ENCODE measurements at regions not wholly inside any gene's neighbourhood (a gene's known extent, or its start where the extent isn't known, plus 50 kb on each side); places are given as distances from the start of the nearest gene placed in this dataset.

GRCh38 chr14:71618716-71619115 is 313.5 kb upstream of the RGS6 start:
- H3K27me3 ChIP-seq (ENCODE audit: low read length): no peaks in the 10 kb centered on the region
- no peaks in the 10 kb centered on the region for H3F3A ChIP-seq (ENCODE audit: insufficient read depth)
- H3K9ac ChIP-seq (ENCODE audit: low read length): no peak overlapping the region
- H3K9me3 ChIP-seq (ENCODE audit: insufficient read depth, low read length): no peaks in the 10 kb centered on the region
- no peak overlapping the region for H3K4me3 ChIP-seq (ENCODE audit: insufficient read depth, low read length, poor library complexity, severe bottlenecking)
- H4K20me1 ChIP-seq (ENCODE audit: low read depth, low read length): no peaks in the 10 kb centered on the region
- no peaks in the 10 kb centered on the region for H3K9me2 ChIP-seq (replicated peaks; ENCODE audit: insufficient read depth, low read length)
- H3K4me2 ChIP-seq (ENCODE audit: low read depth, low read length, poor library complexity, severe bottlenecking): no peak overlapping the region
- no peaks in the 10 kb centered on the region for H3K79me2 ChIP-seq (ENCODE audit: insufficient read depth, low read length)
- no peak for TF ChIP-seq CTCF (IDR thresholded peaks at IDR 0.05; ENCODE audit: insufficient read depth, low read length, poor library complexity, severe bottlenecking)
- no peak for TF ChIP-seq EZH2phosphoT487 (conservative IDR thresholded peaks at IDR 0.05; ENCODE audit: low read length)
- no peaks in the 10 kb centered on the region; the same call in 1 of the 2 replicates for H3K36me3 ChIP-seq (ENCODE audit: low read length)
- H3K27ac ChIP-seq (ENCODE audit: low read depth, low read length): no peak overlapping the region
- no peak overlapping the region for H2AFZ ChIP-seq (ENCODE audit: low read depth, low read length, severe bottlenecking)

- Histone ChIP-seq H3K4me2 (ENCODE audit: low read depth, low read length, poor library complexity, severe bottlenecking) (no peak overlapping the region), H3K4me3 (ENCODE audit: insufficient read depth, low read length, poor library complexity, severe bottlenecking) (no peak overlapping the region), H3K9me3 (ENCODE audit: insufficient read depth, low read length) (no peaks in the 10 kb centered on the region), H3K9ac (ENCODE audit: low read length) (no peak overlapping the region), H3F3A (ENCODE audit: insufficient read depth) (no peaks in the 10 kb centered on the region), H3K27me3 (ENCODE audit: low read length) (no peaks in the 10 kb centered on the region), H3K27ac (ENCODE audit: low read depth, low read length) (no peak overlapping the region), H3K79me2 (ENCODE audit: insufficient read depth, low read length) (no peaks in the 10 kb centered on the region), H3K9me2 (replicated peaks; ENCODE audit: insufficient read depth, low read length) (no peaks in the 10 kb centered on the region), H4K20me1 (ENCODE audit: low read depth, low read length) (no peaks in the 10 kb centered on the region), H2AFZ (ENCODE audit: low read depth, low read length, severe bottlenecking) (no peak overlapping the region), H3K36me3 (ENCODE audit: low read length) (no peaks in the 10 kb centered on the region; the same call in 1 of the 2 replicates)
- TF ChIP-seq EZH2phosphoT487 (conservative IDR thresholded peaks at IDR 0.05; ENCODE audit: low read length) (no peak), CTCF (IDR thresholded peaks at IDR 0.05; ENCODE audit: insufficient read depth, low read length, poor library complexity, severe bottlenecking) (no peak)
Observed at GRCh38 chr14:71619472-71619871, 312.8 kb upstream of the RGS6 start.

DNA sequence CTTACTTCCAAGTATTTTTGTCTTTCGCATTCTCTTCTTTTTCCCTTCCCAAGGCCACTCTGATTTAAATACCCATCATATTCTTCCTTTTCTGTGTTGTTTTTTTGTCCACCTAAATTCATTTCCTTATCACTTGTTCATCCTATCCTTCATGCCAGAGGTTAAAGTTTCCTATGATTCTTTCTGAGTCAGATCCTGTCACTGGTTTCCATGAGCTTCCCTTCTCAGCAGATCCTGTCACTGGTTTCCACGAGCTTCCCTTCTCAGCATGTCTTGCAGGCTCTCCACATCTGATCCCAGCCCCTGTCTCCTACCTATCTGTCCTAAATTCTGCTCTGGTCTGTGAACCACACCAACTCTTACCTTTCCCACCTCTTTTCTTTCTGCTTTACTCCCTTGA is 311.8 kb upstream of the RGS6 start:
- Histone ChIP-seq H3K9me3 (ENCODE audit: insufficient read depth, low read length) (no peaks in the 10 kb centered on the region), H3F3A (ENCODE audit: insufficient read depth) (no peaks in the 10 kb centered on the region), H3K9ac (ENCODE audit: low read length) (no peak overlapping the region), H3K79me2 (ENCODE audit: insufficient read depth, low read length) (no peaks in the 10 kb centered on the region), H2AFZ (ENCODE audit: low read depth, low read length, severe bottlenecking) (no peak overlapping the region), H3K4me3 (ENCODE audit: insufficient read depth, low read length, poor library complexity, severe bottlenecking) (no peak overlapping the region), H3K27me3 (ENCODE audit: low read length) (no peaks in the 10 kb centered on the region), H3K9me2 (replicated peaks; ENCODE audit: insufficient read depth, low read length) (no peaks in the 10 kb centered on the region), H3K36me3 (ENCODE audit: low read length) (peaks cover under 1% of the 10 kb centered on the region), H3K4me2 (ENCODE audit: low read depth, low read length, poor library complexity, severe bottlenecking) (no peak overlapping the region), H3K27ac (ENCODE audit: low read depth, low read length) (no peak overlapping the region), H4K20me1 (ENCODE audit: low read depth, low read length) (no peaks in the 10 kb centered on the region)
- TF ChIP-seq EZH2phosphoT487 (conservative IDR thresholded peaks at IDR 0.05; ENCODE audit: low read length) (no peak), CTCF (IDR thresholded peaks at IDR 0.05; ENCODE audit: insufficient read depth, low read length, poor library complexity, severe bottlenecking) (no peak)

Data from SU-DHL-6 (cell line).